ENCODE measurements at regions not wholly inside any gene's neighbourhood (a gene's known extent, or its start where the extent isn't known, plus 50 kb on each side); places are given as distances from the start of the nearest gene placed in this dataset.

DNA sequence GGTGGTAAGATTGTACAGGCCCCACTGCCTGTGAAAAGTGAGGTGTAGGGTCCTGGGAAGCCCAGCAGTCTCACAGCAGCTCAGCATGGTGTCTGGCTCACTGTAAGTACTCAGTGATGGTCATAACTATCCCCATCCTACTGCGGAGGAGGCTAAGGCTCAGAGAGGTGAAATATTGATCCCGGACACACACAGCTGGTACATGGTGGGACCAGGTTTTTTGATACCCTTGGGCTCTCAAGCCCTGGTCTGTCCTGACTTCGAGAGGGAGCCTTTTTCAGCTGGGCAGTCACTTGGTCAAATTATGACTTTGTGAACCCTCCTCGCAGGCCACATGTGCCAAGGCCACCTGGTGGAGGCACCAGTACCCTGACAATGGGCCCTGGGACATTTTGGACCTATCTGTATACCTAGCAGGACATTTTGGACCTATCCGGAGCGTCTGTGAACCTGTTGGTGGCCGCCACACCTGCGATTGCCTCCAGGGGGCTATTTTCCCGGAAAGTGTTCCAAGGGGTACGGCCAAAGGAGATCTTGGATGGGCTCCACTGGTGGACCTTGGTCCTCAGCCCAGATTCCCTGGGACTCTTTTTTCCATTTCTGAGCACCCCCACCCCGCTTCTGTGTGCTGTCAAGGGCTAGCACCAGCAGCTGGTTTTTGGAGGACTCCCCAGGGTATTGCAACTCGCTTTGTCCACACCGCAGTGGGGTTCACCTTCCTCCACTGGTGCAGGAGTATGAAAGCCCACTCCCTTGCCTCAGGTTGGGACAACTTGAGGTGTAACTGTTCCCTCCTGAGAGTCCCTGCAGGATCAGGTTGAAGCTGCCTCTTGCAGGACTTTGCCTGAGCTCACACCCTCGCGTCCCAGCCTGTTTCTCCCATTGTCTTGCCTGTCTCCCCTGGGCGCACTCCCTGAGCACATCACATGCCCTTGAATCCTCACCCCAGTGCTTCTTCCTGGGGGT, 83.6 kb upstream of the NKD1 start:
- H3K4me1 Mint-ChIP-seq = peaks cover 5% of the 10 kb centered on the region
- H3K9me3 Mint-ChIP-seq (ENCODE audit: low read depth) = no peaks in the 10 kb centered on the region
- ATAC-seq (no peak), DNase-seq (no peak)
- H3K27ac Mint-ChIP-seq = no peak overlapping the region
- H3K4me3 Mint-ChIP-seq = no peak overlapping the region
- no peaks in the 10 kb centered on the region for H3K36me3 Mint-ChIP-seq
- CTCF ChIA-PET = interaction anchor here (1.2 kb wide), 1 partner anchor 9 kb away, joined by 3 read pairs; no protein-coding TSS in a partner anchor
- peaks cover 31% of the 10 kb centered on the region for H3K27me3 Mint-ChIP-seq

DNA sequence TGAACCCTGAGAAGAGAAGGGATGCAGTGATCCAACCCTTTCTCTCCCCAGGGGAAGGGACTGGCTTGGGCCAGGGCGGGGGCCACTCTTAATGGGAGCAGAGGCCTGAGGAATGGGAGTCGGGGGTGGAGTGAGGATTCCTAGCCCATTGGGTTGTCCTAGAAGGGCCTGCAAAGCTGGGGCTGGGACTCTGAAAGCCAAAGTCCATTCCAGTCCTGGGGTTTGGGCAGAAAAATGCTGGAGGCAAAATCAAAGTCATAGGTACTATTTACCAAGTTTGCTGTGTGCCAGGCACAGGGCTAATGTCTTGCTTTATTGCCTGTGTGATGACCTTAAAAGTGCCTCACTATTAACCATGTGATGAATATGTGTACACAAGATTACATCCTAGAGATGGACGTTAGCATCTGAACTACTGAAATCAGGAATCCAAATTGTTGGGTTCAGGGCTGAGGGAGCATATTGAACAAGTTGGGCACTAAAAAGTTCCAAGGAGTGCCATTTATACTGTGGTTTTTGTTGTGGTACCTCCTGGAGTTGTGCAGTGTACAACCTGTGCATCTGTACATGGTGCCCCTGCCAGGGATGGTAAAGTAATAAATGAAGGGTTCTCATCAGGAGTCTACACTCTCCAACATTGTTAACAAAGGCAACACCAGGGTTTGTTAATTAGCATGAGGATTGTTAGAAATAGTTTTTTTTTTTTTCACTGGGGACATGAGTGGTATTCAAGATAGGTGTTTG, 84.4 kb upstream of the NKD1 start:
- H3K27me3 Mint-ChIP-seq = peaks cover 26% of the 10 kb centered on the region
- no peak overlapping the region for H3K4me3 Mint-ChIP-seq
- DNase-seq (no peak), ATAC-seq (no peak)
- H3K36me3 Mint-ChIP-seq = no peaks in the 10 kb centered on the region
- no peaks in the 10 kb centered on the region for H3K9me3 Mint-ChIP-seq (ENCODE audit: low read depth)
- no peak overlapping the region for H3K27ac Mint-ChIP-seq
- CTCF ChIA-PET = no interaction called here
- peaks cover 5% of the 10 kb centered on the region for H3K4me1 Mint-ChIP-seq

DNA sequence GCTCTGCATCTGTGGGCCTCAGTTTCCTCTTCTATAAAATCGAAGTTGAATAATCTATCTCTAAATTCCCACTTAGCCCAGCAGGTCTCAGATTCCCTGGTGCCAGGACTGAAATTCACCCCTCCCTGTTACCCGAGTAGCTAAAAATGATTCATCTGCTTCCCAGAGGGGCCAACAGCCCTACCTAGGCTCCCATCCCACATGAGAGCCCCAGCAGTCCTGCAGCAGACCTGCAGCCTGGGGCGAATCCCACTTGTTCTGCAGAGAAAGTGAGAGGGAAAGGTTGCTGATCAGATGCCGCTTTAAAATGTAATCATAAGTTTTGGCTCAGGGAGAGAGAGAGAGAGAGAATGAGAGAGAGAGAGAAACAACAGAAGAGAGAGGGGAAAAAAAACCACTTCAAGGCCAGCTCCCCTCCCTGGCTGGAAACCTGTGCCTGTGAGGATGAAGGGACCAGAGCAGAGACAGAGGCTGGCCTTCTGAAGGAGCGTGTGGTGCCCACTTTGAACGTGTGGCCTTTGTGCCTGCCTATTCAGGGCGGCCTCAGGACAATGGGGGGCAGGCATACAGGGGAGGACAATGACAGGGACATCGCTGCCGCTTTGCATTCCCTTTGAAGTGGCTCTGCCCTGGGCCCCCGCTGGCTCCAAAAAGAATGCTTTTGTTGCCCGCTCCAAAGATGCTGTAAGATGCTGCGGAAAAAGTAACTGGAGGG, 85.2 kb upstream of the NKD1 start:
- no peaks in the 10 kb centered on the region for H3K36me3 Mint-ChIP-seq
- CTCF ChIA-PET = no interaction called here

DNA sequence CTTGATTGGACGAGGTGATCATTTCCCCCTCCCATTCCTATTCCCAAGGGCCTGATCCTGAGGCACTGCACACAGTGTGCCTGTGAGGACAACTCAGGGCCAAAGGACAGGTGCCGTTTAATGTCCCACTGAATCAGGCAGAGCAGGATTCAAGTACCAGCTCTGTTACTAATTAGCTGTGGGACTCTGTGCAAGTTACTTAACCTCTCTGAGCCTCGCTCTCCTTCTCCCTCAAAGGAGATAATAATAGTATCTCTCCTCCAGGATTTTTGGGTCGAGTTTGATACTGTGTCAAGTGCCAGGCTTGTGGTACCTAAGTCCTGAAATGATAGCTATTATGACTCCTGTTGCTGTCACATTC, 86.8 kb upstream of the NKD1 start:
- peaks cover 16% of the 10 kb centered on the region for H3K4me1 Mint-ChIP-seq
- no peak overlapping the region for H3K4me3 Mint-ChIP-seq
- no peak for ATAC-seq
- H3K27ac Mint-ChIP-seq = no peak overlapping the region
- no peaks in the 10 kb centered on the region for H3K9me3 Mint-ChIP-seq (ENCODE audit: low read depth)
- H3K27me3 Mint-ChIP-seq = peaks cover 12% of the 10 kb centered on the region
- no peak for DNase-seq
- CTCF ChIA-PET = no interaction called here
- H3K36me3 Mint-ChIP-seq = no peaks in the 10 kb centered on the region

More for the DNA sequence above, 85.2 kb upstream of the NKD1 start:
- DNase-seq (no peak), ATAC-seq (no peak)
- H3K4me1 Mint-ChIP-seq = peaks cover 6% of the 10 kb centered on the region
- no peak overlapping the region for H3K27ac Mint-ChIP-seq
- peaks cover 21% of the 10 kb centered on the region for H3K27me3 Mint-ChIP-seq
- no peaks in the 10 kb centered on the region for H3K9me3 Mint-ChIP-seq (ENCODE audit: low read depth)
- no peak overlapping the region for H3K4me3 Mint-ChIP-seq

DNA sequence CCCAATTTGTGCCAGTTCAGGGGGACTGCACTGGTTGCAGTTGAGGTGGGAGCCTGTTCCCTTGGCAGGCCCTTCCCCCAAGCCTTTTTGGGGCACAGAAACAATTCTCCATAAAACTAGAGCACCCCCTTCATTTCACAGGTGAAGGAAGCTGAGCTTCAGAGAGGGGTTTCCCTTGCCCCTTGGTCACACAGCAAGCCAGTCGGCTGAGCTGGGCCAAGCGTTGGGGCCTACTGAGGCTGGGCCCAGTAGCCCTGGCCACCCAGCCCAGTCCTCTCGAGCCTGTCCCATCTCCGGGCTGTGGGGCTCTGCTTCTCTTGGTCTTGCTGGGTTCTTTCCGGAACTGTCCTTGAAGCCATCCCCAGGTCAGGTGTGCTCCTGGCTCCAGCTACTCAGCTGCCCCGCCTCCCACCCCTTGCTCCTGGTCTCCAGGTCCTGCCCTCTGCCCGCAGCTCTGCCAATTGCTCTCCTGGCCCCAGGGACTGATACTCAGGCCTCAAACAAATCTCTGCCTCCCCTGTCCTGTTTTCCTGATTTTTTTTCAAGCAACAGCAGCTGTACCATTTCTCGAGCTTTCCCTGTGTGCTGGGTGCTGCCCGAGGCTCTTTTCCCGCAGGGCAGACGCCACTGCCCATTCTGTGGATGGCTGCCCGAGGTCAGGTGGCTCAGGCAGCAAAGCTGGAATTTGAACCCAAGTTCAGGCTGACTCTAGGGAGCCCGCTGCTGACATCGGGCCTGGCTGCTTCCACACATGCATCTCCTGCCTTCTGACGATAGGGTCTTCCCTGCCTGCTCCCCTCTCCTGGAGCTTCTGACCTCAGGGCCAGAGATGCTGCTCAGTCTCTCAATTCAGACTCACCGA, 87.4 kb upstream of the NKD1 start:
- no peaks in the 10 kb centered on the region for H3K9me3 Mint-ChIP-seq (ENCODE audit: low read depth)
- CTCF ChIA-PET = no interaction called here
- no peak for ATAC-seq

DNA sequence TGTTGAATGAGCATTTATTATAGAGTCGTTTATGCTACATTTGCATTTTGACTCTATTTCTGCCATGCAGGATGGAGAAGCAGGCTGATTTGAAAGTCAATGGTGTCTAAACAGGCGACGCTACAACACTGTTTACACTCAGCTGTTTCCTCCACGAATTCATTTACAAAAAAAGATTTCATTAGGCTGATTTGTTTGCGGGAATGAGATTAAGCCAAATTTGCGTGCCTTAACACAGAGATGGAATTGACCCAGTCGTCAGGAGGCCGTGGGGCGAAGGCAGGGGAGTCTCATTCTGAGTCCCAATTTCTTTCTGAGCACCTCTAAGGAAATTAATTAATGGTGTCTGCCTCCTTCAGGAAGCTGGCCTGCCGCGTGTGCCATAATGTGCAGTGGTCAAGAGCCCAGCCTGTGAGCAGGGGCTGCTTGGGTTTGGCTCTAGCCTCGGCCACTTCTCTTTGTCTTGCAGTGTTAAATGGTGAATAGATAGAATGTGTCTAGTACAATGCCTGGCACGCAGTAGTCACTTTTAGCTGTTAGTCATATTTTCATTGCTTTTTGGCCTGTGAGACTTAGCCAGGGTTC, 88.6 kb upstream of the NKD1 start:
- peaks cover 9% of the 10 kb centered on the region for H3K27me3 Mint-ChIP-seq
- no peak overlapping the region for H3K4me3 Mint-ChIP-seq
- H3K4me1 Mint-ChIP-seq = peaks cover 16% of the 10 kb centered on the region
- CTCF ChIA-PET = interaction anchor here (0.6 kb wide), 1 partner anchor 421 kb away, joined by 4 read pairs; no protein-coding TSS in a partner anchor
- DNase-seq (no peak), ATAC-seq (no peak)
- H3K9me3 Mint-ChIP-seq (ENCODE audit: low read depth) = no peaks in the 10 kb centered on the region
- no peak overlapping the region for H3K27ac Mint-ChIP-seq
- H3K36me3 Mint-ChIP-seq = no peaks in the 10 kb centered on the region

More for the DNA sequence above, 87.4 kb upstream of the NKD1 start:
- Mint-ChIP-seq H3K4me1 (peaks cover 16% of the 10 kb centered on the region), H3K4me3 (no peak overlapping the region), H3K36me3 (no peaks in the 10 kb centered on the region), H3K27me3 (peaks cover 9% of the 10 kb centered on the region), H3K27ac (no peak overlapping the region)
- DNase-seq = no peak

DNA sequence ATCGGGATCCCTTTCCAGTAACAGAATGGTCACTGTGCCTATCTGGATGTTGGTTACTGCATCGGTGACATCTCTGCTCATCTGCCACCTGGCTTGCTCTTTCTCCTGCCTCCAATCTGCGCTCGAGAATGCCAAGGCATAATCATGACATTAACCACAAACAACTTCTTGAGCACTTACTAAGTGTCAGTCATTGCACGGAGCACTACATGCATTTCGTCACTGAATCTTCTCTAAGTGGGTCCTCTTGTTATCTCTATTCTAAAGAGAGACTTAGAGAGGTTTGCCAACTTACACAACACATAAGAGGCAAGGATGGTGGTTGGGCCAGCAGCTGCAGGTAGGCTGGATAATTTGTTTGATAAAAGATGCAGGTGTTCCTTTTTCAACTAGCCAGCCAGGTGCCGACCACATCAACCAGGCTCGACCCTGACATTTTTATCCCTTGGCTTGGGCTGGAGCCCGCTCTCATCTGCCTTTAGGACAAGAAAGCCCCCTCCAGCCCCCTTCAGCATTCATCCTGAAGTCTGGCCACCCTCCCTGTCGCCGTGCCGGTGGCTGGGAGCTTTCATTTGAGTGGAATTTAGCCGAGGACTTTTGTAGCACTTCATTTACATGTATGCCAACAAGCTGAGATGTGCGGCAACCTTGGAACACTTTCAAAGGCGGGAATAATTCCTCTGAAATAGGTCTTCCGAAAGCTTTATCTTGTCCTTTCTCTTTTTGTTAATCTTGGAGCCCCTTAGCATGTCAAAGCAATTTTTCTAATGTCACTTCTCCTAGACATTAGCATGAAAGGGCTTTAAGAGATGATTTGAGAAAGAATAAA, 89.3 kb upstream of the NKD1 start:
- ATAC-seq (no peak), DNase-seq (no peak)
- CTCF ChIA-PET = no interaction called here
- peaks cover 16% of the 10 kb centered on the region for H3K4me1 Mint-ChIP-seq
- no peak overlapping the region for H3K27ac Mint-ChIP-seq
- no peaks in the 10 kb centered on the region for H3K36me3 Mint-ChIP-seq
- no peaks in the 10 kb centered on the region for H3K9me3 Mint-ChIP-seq (ENCODE audit: low read depth)
- peaks cover 9% of the 10 kb centered on the region for H3K27me3 Mint-ChIP-seq
- H3K4me3 Mint-ChIP-seq = no peak overlapping the region

DNA sequence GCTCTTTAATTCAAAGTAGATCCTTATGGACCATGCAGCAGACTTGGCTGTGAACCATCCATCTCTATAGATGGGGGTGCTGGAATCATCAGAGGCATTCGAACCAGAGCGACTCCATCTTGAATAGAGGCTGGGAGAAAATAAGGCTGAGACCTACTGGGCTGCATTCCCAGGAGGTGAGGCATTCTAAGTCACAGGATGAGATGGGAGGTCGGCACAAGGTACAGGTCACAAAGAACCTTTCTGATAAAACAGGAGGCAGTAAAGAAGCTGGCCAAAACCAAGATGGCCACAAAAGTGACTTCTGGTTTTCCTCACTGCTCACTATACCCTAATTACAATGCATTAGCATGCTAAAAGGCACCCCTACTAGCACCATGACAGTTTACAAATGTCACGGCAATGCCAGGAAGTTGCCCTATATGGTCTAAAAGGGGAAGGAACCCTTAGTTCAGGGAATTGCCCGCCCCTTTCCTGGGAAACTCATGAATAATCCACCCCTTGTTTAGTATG, 89.2 kb upstream of the BRD7 start:
- ATAC-seq (no peak), DNase-seq (no peak)
- Mint-ChIP-seq H3K9me3 (ENCODE audit: low read depth) (no peaks in the 10 kb centered on the region), H3K27ac (no peak overlapping the region), H3K4me1 (peaks cover 16% of the 10 kb centered on the region), H3K4me3 (no peak overlapping the region), H3K27me3 (peaks cover 9% of the 10 kb centered on the region), H3K36me3 (no peaks in the 10 kb centered on the region)
- CTCF ChIA-PET = no interaction called here

DNA sequence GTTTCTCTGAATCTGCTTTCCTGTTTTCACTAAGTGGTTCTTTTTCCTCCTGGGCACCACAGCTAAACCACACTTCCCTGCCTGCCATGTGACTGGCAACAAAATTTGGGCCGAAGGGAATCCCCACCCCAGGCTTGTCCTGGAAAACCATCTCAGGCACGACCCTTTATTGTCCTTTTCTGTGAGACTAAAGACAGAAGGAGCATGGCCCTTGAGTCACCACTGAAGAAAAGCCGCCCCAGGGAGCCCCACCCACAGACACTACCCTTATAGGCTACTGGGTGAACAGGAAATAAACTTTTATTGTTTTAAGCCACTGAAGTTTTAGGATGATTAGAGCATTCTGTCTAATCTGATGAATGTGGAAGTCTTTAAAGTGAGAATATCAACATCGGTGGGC, 88.6 kb upstream of the BRD7 start:
- peaks cover 16% of the 10 kb centered on the region for H3K4me1 Mint-ChIP-seq
- DNase-seq = peak; percentile 48
- no peaks in the 10 kb centered on the region for H3K9me3 Mint-ChIP-seq (ENCODE audit: low read depth)
- no peak overlapping the region for H3K27ac Mint-ChIP-seq
- peaks cover 9% of the 10 kb centered on the region for H3K27me3 Mint-ChIP-seq
- H3K36me3 Mint-ChIP-seq = no peaks in the 10 kb centered on the region
- CTCF ChIA-PET = no interaction called here
- no peak for ATAC-seq
- no peak overlapping the region for H3K4me3 Mint-ChIP-seq

DNA sequence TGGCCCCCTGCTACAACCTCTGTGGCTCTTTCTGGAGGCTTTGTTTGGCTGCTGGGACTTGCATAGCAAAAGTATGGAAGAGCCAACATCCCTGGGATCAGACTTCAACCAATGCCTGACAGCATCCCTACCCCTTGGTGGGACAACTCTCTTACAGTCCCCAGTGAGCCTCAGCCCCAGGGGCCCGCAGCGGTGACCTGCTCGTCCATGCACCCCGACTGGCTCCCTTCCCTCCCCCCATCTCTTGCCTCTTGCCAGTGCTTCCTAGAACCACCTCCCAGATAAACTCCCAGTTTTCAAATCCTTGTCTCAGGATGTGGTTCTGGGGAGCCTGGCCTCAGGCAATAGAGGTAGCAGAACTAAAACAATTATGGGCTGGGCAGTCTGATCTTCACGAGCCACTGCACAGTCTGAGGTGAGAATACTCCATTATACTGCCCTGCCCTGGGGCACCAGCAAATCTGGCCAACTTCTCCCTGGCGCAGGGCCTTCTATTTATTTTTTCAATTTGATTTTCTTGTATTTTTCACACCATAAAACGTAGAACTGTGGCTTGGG, 86.6 kb upstream of the BRD7 start:
- no peak overlapping the region for H3K4me3 Mint-ChIP-seq
- H3K36me3 Mint-ChIP-seq = no peaks in the 10 kb centered on the region
- ATAC-seq (no peak), DNase-seq (no peak)
- H3K27me3 Mint-ChIP-seq = peaks cover 11% of the 10 kb centered on the region
- CTCF ChIA-PET = interaction anchor here (0.9 kb wide), 1 partner anchor 10 kb away, joined by 3 read pairs; no protein-coding TSS in a partner anchor
- no peak overlapping the region for H3K27ac Mint-ChIP-seq
- no peaks in the 10 kb centered on the region for H3K9me3 Mint-ChIP-seq (ENCODE audit: low read depth)
- H3K4me1 Mint-ChIP-seq = peaks cover 16% of the 10 kb centered on the region

DNA sequence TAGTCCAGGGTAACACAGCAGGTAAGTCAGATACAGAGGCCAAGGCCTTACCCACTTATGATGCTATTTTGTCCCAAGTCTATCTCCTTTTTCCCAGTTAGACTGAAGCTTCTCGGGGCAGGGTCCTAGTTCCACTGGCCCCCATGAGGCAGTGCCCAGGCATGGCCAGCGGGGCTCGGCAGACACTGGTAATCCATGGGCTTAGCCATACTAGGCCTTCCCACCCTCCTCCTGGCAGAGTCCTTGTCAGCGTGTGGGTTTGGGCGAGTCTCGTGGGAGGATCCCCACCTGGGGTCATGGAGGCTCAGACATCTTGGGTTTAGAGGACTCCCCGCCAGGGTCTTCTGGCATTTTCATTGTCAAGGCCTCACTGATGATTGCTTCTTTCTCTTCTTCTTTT, 84.7 kb upstream of the BRD7 start:
- no peaks in the 10 kb centered on the region for H3K36me3 Mint-ChIP-seq
- peaks cover 8% of the 10 kb centered on the region for H3K27me3 Mint-ChIP-seq
- H3K27ac Mint-ChIP-seq = no peak overlapping the region
- H3K4me1 Mint-ChIP-seq = peaks cover 13% of the 10 kb centered on the region
- CTCF ChIA-PET = no interaction called here
- H3K9me3 Mint-ChIP-seq (ENCODE audit: low read depth) = no peaks in the 10 kb centered on the region
- DNase-seq (no peak), ATAC-seq (no peak)
- no peak overlapping the region for H3K4me3 Mint-ChIP-seq

Measured in activated CD8-positive, alpha-beta memory T cell treated with anti-CD3 and anti-CD28 coated beads, Interleukin-2, amount 10 ng/mL, durations not matched to agents 7 days and 5 days (primary cell).